ENCODE measurements at regions not wholly inside any gene's neighbourhood (a gene's known extent, or its start where the extent isn't known, plus 50 kb on each side); places are given as distances from the start of the nearest gene placed in this dataset.

- Histone ChIP-seq H3K4me1 (ENCODE audit: low read depth) (no peaks in the 10 kb centered on the region), H3K9me3 (ENCODE audit: low read depth) (no peaks in the 10 kb centered on the region), H3K27me3 (no peaks in the 10 kb centered on the region), H3K27ac (no peak overlapping the region), H3K36me3 (no peaks in the 10 kb centered on the region), H3K4me3 (no peak overlapping the region)
- DNase-seq (ENCODE audit: low read depth in 1 of 2, low spot score in 1 of 2) = no peak
- no peak for TF ChIP-seq CTCF (IDR thresholded peaks at IDR 0.05; ENCODE audit: low read depth, low read length)
Measured at GRCh38 chr22:47299863-47300697, 537.6 kb downstream of the TBC1D22A start.

DNA sequence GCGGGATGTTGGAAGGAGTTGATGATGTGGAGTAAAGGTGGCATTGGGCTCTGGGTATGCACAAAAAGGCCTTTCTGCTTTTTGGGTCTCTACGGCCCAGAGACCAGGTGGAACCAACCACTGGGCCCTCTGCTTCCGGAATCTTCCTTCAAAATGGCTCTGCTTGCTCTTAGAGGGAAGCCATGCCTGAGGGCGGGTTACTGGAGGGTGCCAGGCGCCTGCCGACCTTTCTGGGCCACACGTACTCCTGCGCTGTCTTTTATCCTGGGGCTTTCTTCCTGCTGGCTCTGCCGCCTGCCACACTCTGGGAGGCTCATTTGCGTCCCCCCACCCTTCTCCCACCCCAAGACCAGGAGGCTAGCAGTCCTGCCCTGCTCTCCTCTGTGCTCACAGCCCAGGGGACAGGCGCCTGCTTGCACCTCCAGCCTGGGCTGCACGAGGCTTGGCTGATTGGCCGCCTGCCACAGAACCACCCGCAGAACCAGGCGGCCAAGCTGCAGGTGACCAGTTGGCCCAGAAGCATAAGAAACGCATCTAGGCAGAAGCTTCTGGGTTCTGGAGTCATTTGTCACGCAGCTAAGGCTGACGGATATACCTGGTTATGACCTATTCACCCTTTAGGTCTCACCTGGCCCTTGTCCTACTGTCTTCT is 536.9 kb downstream of the TBC1D22A start:
- H3K4me1 ChIP-seq (ENCODE audit: low read depth) = no peaks in the 10 kb centered on the region
- H3K9me3 ChIP-seq (ENCODE audit: low read depth) = no peaks in the 10 kb centered on the region
- no peak for DNase-seq (ENCODE audit: low read depth in 1 of 2, low spot score in 1 of 2)
- H3K27ac ChIP-seq = no peak overlapping the region
- H3K36me3 ChIP-seq = no peaks in the 10 kb centered on the region
- TF ChIP-seq CTCF (IDR thresholded peaks at IDR 0.05; ENCODE audit: low read depth, low read length) = no peak
- H3K27me3 ChIP-seq = no peaks in the 10 kb centered on the region
- H3K4me3 ChIP-seq = no peak overlapping the region

- no peak for TF ChIP-seq CTCF (IDR thresholded peaks at IDR 0.05; ENCODE audit: low read depth, low read length)
- Histone ChIP-seq H3K9me3 (ENCODE audit: low read depth) (no peaks in the 10 kb centered on the region), H3K27ac (no peak overlapping the region), H3K27me3 (no peaks in the 10 kb centered on the region), H3K36me3 (no peaks in the 10 kb centered on the region), H3K4me3 (no peak overlapping the region), H3K4me1 (ENCODE audit: low read depth) (no peaks in the 10 kb centered on the region)
- DNase-seq (ENCODE audit: low read depth in 1 of 2, low spot score in 1 of 2) = no peak
Measured at GRCh38 chr22:47298017-47298785, 535.8 kb downstream of the TBC1D22A start.

- H3K27me3 ChIP-seq = no peaks in the 10 kb centered on the region
- H3K36me3 ChIP-seq = no peaks in the 10 kb centered on the region
- no peak for TF ChIP-seq CTCF (IDR thresholded peaks at IDR 0.05; ENCODE audit: low read depth, low read length)
- no peak overlapping the region for H3K27ac ChIP-seq
- no peak overlapping the region for H3K4me3 ChIP-seq
- no peaks in the 10 kb centered on the region for H3K9me3 ChIP-seq (ENCODE audit: low read depth)
- no peak for DNase-seq (ENCODE audit: low read depth in 1 of 2, low spot score in 1 of 2)
- no peaks in the 10 kb centered on the region for H3K4me1 ChIP-seq (ENCODE audit: low read depth)
Measured at GRCh38 chr22:47297261-47298016, 535.0 kb downstream of the TBC1D22A start.
